Hematopoietic multipotent progenitor cell treated with erythropoietin and hydrocortisone succinate and interleukin-3 and kit ligand, for 6 days (in vitro differentiated cells): ENCODE measurements at regions not wholly inside any gene's neighbourhood (a gene's known extent, or its start where the extent isn't known, plus 50 kb on each side); places are given as distances from the start of the nearest gene placed in this dataset.
"Not testable (repeated sequence)": the region's sequence is repeated elsewhere in the genome, so short reads cannot be mapped to it uniquely, and the experiment has no call there.

ENCODE experiments used
- DNase-seq: peaks from one replicate; pipeline ENCODE4 v3.0.0-alpha.2; 2015

DNA sequence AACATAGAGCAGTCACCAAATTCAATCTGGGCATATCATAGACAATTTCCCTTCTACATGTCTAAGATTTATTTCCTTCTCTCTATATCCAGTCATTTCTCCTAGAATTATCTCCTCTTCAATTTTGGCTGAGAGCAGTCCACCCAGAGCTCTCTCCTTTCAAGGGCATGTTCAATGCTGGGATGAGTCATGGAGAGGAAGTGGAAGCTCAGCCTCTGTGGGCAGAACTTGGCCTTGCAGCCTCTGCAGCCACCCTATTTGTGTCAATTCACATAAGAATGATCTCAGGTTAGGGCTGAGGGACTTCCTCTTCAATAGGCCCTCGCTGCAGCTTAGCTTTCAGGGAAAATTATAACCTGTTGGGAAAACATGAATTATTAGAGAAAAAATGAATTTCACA is 560.8 kb downstream of the POM121L12 start:
- no peak for DNase-seq

GRCh38 chr7:53600296-53600695 is 564.9 kb downstream of the POM121L12 start:
- no peak for DNase-seq

GRCh38 chr7:53602817-53603418 is 567.5 kb downstream of the POM121L12 start:
- no peak for DNase-seq

DNA sequence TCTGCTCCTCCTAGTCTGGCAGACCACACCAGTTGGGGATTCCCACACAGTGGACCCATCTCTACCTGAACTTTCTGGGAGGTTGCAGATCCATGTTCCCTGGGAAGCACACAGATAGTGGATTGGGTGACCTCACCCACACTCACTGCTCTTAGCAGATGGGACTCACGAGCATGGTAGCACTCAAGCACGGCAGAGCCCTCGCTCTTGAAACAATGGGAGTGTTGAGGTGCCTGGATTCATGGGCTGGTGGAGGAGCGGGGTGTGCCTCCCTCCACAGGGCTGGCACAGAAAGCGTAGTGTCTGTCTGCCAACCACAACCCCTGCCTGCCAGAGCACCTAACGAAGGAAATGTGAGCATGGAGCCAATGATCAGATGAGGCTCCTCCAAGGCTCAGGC is 568.0 kb downstream of the POM121L12 start:
- no peak for DNase-seq

- no peak for DNase-seq
Measured at GRCh38 chr7:53604201-53604600, 568.8 kb downstream of the POM121L12 start.

- no peak for DNase-seq
Measured at GRCh38 chr7:53607961-53608360, 572.5 kb downstream of the POM121L12 start.

- DNase-seq, result no peak
Measured at GRCh38 chr7:53609185-53609584, 573.8 kb downstream of the POM121L12 start.

DNA sequence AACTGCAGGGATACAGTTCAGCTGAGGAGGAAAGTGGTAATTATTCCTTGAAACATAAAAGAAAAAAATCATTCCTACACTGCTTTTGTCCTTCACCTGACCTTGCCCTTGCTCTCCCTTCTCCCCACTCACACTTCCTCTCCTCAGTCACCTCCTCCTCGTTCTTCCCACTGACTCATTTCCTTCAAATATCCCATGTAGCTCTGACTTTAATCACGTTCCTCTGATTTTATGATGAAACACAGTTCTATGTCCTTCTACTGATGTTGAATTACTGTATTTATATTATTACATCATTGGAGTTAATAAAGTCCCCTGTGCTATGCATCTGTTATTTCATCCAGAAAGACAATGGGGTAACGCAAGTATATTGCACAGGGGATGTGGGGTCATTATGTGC is 575.6 kb downstream of the POM121L12 start:
- DNase-seq, result no peak

DNA sequence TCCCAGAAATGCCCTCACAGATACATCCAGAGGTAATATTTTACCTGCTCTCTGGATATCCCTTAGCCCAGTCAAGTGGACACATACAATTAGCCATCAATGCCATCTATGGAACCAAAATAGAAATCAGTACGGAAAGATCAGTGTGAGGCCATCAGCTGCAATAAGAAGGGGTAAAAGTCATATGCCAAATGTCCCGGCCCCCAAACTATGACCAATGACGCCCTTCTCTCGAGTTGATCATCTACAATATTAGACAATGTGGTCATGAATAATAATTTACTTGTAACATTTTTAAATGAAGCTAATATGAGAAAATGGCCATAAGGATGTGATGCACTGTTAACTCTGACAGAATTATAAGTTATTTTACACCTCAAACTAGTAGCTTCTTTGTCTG is 588.9 kb downstream of the POM121L12 start:
- DNase-seq, result no peak

GRCh38 chr7:53628775-53629174 is 593.3 kb downstream of the POM121L12 start:
- DNase-seq, result no peak

DNA sequence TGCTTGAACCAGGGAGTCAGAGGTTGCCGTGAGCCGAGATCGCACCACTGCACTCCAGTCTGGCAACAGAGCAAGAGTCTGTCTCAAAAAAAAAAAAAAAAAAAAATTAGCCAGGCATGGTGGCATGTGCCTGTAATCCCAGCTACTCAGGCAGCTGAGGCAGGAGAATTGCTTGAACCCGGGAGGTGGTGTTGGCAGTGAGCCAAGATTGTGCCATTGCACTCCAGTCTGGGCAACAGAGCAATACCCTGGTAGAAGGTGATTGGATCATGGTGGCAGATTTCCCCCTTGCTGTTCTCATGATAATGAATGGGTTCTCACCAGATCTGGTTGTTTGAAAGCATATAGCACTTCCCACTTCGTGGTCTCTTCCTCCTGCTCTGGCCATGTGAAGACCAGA is 599.8 kb downstream of the POM121L12 start:
- DNase-seq, result not testable (repeated sequence)

DNA sequence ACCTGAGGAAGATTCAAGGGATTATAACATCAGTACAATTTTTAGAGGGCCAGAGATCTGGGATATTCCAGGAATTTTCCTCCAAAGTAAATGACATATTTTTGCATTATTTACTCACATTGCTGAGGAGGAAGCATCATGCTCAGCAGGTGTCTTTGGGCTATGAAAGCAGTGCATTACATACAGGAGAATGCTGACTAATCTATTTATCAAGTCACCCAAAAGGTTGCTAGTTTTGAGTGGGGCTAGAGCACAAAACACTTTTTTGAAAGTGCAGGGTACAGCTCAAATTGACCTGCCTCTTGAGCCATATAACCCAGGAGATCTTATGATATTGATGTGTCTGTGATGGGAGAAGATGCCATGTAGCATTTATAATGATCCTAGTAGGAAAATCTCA is 603.1 kb downstream of the POM121L12 start:
- no peak for DNase-seq

DNA sequence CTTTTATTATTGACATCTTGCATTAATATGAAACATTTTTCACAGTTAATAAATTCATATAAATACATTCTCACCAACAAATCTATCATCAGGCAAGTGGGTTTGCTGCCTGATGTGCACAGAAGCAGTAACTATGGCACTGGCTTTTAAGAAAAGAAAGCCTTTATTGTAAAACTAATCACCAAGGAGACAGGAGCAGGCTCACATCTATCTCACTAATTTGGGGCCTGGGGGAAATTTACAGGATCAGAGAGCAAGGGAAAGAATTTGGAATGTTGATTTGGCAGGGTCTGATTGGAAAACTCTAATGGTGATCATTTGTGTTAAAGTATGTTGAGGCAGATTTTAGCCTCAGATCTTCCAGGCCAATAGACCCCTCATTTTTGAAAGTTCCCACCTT is 605.7 kb downstream of the POM121L12 start:
- no peak for DNase-seq

- no peak for DNase-seq
Measured at GRCh38 chr7:53642361-53642760, 606.9 kb downstream of the POM121L12 start.

DNA sequence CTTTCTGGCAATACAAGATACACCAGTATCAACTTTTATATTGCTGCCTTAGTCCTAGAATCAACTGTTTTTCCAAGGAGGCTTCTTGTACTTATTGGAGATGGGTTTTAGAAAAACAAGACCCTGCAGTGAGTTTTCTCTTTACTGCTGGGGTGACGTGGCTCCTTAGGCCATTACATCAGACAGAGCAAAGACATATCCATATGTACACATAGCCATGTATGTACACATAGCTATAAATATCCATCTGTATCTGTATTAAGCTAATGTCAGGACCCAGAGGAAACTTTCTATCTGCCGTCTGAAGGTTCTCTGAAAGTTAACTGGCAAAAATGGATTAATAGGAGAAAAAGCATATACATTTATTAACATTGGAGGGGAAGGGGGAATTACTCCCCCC is 607.4 kb downstream of the POM121L12 start:
- no peak for DNase-seq

DNA sequence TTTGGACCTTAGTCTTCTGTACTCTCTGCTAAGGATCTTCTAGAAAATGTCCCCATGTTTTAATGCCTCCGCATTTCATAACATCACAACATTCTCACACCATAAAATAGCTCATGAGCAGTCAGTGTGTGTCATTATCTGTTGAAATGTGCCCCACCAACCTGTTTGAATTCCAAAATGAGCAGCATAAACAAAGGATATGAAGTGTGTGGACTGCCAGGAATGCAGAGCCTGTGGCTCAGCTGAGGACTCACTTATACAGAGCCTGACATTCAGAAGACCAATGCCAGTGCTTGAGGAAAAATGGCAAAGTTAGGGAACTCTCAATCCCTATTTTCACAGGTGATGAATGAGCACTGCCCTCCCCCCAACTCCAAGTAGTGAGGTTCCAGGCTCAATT is 621.4 kb downstream of the POM121L12 start:
- no peak for DNase-seq

DNA sequence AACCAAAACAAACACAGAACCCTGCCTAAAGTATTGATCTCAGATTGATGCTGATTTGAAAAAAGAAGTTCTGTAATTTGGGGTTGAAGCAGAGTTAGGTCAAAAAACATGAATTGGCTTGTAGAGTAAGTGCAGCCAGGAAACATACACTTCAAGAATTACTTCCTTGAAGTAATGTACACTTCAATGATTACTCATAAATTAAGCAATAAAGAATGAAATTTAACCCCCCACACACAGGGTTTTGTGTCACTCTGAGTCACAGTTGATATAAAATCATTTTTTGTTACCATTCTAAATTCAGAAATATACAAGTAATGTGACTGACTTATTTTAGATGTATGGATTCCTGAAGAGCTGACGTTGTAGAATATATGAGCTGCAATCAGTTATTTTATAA is 622.2 kb downstream of the POM121L12 start:
- no peak for DNase-seq

DNA sequence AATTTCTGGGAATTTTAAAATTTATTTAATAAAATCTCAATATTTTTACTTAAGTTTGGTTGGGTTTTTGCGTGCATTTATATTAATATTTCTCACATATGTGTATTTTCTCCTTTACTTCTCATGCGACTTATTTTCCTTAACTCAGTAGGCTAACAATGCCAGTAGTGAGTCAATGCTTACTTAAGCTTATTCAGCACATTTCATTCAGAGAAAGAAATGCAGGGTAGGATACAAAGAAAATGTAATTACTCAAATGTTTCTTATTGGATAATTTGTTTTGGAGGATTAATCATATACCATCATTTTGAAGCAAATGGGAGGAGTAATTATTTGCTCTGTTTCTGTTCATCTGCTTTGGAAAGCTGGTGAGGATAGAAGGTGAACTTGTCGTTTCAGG is 623.5 kb downstream of the POM121L12 start:
- DNase-seq, result no peak

DNA sequence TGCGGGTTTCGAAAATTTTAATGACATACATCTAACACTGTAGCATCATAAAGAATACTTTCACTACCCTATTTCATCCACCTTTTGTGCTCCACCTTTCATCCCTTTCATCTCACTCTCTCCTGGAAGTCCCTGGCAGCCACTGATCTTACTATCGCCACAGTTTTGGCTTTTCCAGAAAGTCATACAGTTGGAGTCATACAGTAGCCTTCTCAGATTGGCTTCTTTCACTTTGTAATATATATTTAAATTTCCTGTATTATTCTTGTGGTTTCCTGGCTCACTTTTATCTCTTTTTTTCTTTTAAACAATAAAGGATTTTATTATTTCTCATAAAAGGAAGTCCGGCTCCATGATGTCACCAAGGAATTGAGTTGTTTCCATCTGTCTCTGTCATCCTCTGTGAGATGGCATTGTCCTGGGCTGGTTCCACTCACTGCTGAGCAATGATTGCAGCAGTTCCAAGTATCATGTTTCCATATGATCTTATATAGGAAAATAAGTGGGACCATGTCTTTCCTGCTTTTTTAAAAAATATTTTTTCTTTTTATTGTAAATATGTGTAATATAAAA is 626.3 kb downstream of the POM121L12 start:
- no peak for DNase-seq

DNA sequence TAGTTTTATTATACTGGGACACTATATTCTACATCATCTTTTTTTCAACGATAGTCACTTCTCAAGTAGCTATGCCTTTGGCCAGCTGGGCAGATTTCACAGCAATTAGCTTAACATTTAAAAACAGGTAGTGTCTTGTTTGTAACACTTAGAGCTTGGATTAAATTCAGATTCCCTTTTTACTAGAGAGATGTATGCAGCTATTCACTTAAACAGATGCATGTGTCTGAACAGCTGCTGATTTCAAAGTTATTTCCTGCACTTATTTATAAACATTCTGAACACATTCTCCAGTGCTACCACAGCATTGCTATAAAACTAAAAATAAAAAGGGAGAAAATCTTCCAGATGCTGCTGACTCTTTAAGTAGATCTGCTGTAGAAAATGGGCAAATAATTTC is 637.2 kb downstream of the POM121L12 start:
- DNase-seq, result no peak

GRCh38 chr7:53675835-53676234 is 640.4 kb downstream of the POM121L12 start:
- DNase-seq, result no peak

DNA sequence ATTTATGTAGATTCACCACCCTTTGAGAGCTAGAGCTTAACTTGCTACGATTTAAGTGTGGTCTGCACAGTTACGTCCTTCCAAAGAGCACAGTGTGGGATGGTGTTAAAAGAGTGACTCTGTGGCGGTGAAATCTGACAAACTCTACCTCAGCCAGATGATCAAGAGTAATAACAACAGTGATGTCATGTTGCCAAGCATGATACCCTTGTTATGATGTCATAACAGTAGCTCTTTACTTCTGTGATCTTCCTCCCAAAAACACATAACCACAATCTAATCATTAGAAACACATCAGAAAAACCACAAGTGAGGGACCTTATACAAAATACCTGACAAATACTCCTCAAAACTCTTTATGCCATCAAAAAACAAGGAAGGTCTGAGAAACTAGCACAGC is 649.3 kb downstream of the POM121L12 start:
- DNase-seq, result no peak

DNA sequence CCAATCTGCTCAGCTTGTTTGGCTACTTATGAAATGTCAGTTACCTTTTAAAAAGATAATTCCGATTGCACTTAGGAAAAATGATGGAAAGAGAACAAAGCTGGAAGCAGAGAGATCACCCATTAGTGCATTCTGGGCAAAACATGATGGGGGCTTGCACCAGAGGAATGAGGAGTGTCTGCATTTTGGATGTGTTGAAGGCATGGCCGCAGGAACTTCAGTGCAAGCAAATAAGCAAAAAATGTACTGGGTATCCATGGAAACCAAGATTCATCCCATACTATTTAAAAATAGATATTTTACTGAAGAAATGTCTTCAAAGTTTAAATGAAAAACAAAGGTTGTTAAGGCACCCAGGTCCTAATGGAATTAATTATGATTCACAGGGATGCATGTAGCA is 655.0 kb downstream of the POM121L12 start:
- DNase-seq, result no peak

DNA sequence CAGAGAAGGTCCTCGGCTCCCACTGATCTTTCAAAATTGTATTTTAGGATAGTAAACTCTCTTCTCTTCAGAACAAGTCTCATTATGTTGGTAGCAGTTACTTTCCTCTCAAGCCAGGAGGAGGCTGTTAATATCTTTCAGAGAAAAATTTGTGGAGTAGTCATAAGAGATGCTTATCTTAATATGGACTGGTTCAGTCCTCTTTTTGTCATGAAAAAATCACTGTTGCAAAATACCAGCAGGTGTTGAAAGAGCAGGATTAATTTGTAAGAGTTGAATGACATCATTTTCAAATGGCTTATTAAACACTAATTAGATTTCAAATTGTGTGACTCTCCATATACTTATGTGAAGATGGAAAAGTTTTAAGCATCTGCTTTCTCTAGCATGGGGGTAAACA is 662.5 kb downstream of the POM121L12 start:
- DNase-seq, result no peak

DNA sequence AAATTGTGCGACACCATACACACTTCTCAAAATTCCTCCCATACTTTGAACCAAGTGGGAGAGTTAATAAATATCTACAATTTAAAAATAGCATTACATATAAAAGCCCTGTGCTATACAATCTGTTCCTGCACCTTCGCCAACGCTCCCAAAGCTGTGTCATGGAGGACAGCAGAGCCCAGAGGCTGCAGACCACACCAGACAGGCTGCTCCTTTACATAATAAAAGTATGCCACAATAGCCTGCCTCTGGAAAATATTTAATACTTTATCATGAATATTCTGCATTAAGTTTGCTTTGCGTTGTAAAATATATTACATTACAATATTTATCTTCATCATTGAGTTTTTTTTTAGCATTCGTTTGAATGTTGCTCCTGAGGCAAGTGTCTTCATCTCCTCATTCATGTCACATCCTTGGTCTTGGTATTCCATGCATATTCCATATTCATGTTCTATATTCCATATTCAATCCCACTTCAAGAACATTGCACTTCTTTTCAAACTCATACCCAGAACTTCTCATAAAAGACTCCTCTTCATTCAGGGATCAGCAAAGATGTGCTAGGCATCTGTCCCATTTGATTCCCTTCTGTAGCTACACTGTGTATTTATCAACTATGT is 663.9 kb downstream of the POM121L12 start:
- no peak for DNase-seq
